Activated naive CD4-positive, alpha-beta T cell treated with anti-CD3 and anti-CD28 coated beads, Interleukin-2, amount 50 U/mL, for 24 hours (primary cell): ENCODE measurements at regions not wholly inside any gene's neighbourhood (a gene's known extent, or its start where the extent isn't known, plus 50 kb on each side); places are given as distances from the start of the nearest gene placed in this dataset.

Experiments used
- H3K27ac Mint-ChIP-seq: one replicate; pipeline ENCODE4 v1.8.0; 2021; ENCODE audit warnings: mild to moderate bottlenecking, mixed read lengths
- H3K27me3 Mint-ChIP-seq: one replicate; pipeline ENCODE4 v1.8.0; 2021; ENCODE audit warnings: mixed read lengths
- H3K36me3 Mint-ChIP-seq: one replicate; pipeline ENCODE4 v1.8.0; 2021; ENCODE audit warnings: mixed read lengths
- H3K4me1 Mint-ChIP-seq: one replicate; pipeline ENCODE4 v1.8.0; 2021; ENCODE audit warnings: mixed read lengths
- H3K4me3 Mint-ChIP-seq: one replicate; pipeline ENCODE4 v1.8.0; 2021; ENCODE audit warnings: mild to moderate bottlenecking, mixed read lengths
- H3K9me3 Mint-ChIP-seq: one replicate; pipeline ENCODE4 v1.8.0; 2021; ENCODE audit warnings: mixed read lengths

DNA sequence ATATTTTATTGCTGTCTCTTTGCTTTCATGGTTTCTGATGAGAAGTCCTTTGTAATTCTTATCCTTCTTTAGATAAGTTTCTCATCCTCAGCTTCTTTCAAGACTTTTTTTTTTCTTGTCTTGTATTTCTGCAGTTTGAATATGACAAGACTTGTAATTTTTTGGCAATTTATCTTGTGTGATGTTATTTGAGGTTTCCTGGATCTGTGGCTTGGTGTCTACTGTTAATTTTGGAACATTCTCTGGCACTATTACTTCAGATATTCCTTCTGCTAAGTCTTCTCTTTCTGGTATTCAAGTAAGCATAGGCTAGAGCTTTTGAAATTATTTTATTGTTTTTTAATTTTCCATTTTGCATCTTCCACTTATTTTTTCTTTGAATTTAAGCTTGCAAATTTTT lies 1083.2 kb downstream of the CNTNAP5 start:
- Mint-ChIP-seq H3K27ac (no peak overlapping the region), H3K4me1 (no peaks in the 10 kb centered on the region), H3K36me3 (no peaks in the 10 kb centered on the region), H3K4me3 (no peak overlapping the region), H3K9me3 (peaks cover 14% of the 10 kb centered on the region), H3K27me3 (no peaks in the 10 kb centered on the region)

DNA sequence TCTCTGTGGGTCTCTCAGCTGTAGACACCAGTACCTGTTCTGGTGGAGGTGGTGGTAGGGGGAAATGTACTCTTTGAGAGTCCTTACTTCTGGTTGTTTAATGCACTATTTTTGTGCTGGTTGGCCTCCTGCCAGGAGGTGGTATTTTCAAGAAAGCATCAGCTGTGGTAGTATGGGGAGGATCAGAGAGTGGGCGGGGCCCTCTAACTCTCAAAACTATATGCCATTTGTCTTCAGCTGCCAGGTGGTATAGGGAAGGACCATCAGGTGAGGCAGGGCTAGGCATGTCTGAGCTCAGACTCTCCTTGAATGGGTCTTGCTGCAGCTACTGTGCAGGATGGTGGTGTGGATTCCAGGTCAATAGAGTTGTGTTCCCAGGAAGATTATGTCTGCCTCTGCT lies 1100.8 kb downstream of the CNTNAP5 start:
- no peaks in the 10 kb centered on the region for H3K4me1 Mint-ChIP-seq
- H3K9me3 Mint-ChIP-seq, result peaks cover 17% of the 10 kb centered on the region
- H3K4me3 Mint-ChIP-seq, result no peak overlapping the region
- no peaks in the 10 kb centered on the region for H3K36me3 Mint-ChIP-seq
- no peak overlapping the region for H3K27ac Mint-ChIP-seq
- no peaks in the 10 kb centered on the region for H3K27me3 Mint-ChIP-seq

DNA sequence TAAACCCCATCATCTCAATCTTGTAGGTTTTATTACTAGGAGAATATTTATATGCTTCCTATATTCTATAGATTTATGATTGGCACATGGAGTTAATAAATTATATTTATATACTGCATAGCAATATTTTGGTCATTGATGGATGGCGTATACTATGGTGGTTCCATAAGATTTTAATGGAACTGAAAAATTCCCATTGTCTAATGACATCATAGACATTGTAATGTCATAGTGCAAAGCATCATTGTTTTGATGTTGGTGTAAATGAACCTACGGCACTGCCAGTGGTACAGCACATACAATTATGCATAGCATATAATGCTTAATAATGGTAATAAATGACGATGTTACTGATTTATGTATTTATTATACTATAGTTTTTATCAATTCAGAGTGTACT lies 1135.9 kb downstream of the CNTNAP5 start:
- Mint-ChIP-seq H3K9me3 (no peaks in the 10 kb centered on the region), H3K27ac (no peak overlapping the region), H3K27me3 (no peaks in the 10 kb centered on the region), H3K4me1 (no peaks in the 10 kb centered on the region), H3K36me3 (no peaks in the 10 kb centered on the region), H3K4me3 (no peak overlapping the region)

DNA sequence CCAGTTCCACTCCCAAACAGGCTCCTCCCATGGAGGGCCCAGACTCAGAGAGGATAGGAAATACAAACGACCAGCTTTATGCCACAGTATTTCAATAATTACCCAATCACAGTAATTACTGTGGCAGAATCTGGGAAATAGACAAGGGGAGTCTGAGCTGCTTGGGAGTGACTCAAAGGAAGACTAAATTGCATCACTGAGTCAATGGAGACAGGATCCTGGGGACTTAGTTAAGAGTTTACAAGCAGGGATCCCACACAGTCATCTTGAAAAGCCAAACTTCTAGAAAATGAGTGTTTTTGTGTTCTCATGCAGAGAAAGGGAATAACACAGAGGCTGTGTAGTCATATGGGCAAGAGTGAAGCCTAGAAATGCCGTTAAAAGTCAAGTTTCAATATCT lies 1142.1 kb downstream of the CNTNAP5 start:
- H3K27ac Mint-ChIP-seq, result no peak overlapping the region
- H3K27me3 Mint-ChIP-seq, result no peaks in the 10 kb centered on the region
- H3K36me3 Mint-ChIP-seq, result no peaks in the 10 kb centered on the region
- H3K4me1 Mint-ChIP-seq, result no peaks in the 10 kb centered on the region
- no peak overlapping the region for H3K4me3 Mint-ChIP-seq
- H3K9me3 Mint-ChIP-seq, result no peaks in the 10 kb centered on the region

DNA sequence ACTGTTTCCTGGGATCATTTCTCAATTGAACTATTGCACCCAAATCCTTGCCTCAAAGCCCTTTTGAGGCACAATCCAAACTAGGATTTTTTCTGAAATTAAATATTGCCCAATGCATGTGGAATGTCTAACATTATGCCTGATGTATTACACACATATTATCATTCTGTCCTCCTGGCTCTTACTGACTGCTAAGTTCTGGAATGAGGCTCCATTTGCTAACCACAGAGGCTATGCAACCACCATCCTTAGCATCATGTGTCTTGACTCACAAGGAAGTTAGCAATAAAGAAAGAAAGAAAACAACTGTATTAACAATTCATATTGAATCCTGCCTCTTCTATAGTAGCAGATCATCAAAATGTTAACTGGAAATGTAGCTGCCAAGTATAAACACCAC lies 1142.7 kb downstream of the CNTNAP5 start:
- H3K9me3 Mint-ChIP-seq, result no peaks in the 10 kb centered on the region
- H3K4me1 Mint-ChIP-seq, result no peaks in the 10 kb centered on the region
- no peaks in the 10 kb centered on the region for H3K27me3 Mint-ChIP-seq
- no peak overlapping the region for H3K27ac Mint-ChIP-seq
- no peaks in the 10 kb centered on the region for H3K36me3 Mint-ChIP-seq
- no peak overlapping the region for H3K4me3 Mint-ChIP-seq

DNA sequence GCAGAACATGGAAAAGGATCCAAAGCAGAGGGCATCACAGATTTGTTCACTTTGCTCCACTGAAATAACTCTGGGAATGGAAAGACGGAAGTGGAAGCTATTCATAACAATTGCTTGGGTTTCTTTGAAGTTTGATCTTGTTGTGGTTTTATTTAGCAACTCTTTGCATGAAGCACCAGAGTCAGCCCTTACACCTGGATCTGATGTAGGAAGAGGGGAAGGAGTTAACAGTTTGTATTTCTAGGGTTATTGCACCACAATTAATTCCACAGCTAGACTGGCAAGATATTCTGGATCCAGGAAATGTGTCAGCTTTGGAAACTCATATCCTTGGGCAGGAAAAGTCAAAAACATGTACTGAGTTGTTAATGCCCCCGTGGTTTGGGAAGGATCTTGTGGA lies 1143.4 kb downstream of the CNTNAP5 start:
- Mint-ChIP-seq H3K27me3 (no peaks in the 10 kb centered on the region), H3K4me3 (no peak overlapping the region), H3K9me3 (no peaks in the 10 kb centered on the region), H3K27ac (no peak overlapping the region), H3K36me3 (no peaks in the 10 kb centered on the region), H3K4me1 (no peaks in the 10 kb centered on the region)

DNA sequence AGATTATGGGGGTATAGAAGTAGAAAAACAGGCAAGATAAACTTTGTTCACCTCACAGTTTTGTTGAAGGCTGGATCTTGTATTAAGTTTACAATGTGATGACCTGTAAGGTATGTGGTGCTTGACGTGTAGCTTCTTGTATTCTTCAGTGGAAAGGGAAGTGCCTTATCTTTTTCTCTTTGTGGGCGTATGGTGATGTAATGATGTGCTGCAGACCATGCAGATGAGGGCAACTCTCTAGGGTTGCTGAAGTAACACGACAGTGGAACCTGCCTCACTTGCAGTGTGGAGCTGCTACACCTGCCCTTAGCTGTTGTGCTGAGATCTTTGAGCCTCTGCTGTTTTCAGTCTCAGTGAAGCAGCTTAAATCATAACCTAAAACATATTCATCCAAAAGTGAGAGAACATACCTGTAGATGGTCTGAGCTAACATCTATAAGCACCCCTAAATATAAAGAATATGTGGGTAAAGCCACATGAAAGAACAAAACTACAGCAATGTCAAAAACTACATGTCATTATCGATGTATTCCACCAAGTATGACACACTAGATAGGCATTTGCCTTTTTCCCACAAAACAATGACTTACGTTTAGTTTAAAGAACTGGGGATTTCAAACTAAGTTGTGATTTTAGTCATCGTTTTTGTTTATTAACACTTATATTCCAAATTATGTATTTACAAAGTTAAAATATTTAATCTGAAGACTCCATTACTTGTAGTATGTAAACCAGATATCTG lies 1144.1 kb downstream of the CNTNAP5 start:
- Mint-ChIP-seq H3K4me1 (no peaks in the 10 kb centered on the region), H3K9me3 (no peaks in the 10 kb centered on the region), H3K36me3 (no peaks in the 10 kb centered on the region), H3K27me3 (no peaks in the 10 kb centered on the region), H3K27ac (no peak overlapping the region), H3K4me3 (no peak overlapping the region)

DNA sequence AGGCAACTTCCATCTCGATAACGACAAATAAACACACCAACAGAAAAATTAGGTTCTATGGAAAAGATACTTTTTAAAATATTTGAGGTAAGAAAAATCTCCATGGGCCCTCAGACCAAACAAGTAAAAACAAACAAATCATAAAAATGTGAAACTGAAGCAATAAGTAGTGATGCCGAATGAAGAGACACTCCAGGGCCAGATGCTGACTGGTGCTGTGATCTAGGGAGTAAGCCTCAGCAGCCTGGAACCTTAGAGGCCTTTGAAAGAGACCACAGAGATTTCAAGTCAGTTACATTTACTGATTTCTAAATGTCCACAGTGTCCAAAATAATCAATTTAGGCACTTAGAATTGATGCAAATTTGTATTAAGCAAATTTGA lies 1144.7 kb downstream of the CNTNAP5 start:
- Mint-ChIP-seq H3K4me3 (no peak overlapping the region), H3K27ac (no peak overlapping the region), H3K36me3 (no peaks in the 10 kb centered on the region), H3K9me3 (no peaks in the 10 kb centered on the region), H3K27me3 (no peaks in the 10 kb centered on the region), H3K4me1 (no peaks in the 10 kb centered on the region)

DNA sequence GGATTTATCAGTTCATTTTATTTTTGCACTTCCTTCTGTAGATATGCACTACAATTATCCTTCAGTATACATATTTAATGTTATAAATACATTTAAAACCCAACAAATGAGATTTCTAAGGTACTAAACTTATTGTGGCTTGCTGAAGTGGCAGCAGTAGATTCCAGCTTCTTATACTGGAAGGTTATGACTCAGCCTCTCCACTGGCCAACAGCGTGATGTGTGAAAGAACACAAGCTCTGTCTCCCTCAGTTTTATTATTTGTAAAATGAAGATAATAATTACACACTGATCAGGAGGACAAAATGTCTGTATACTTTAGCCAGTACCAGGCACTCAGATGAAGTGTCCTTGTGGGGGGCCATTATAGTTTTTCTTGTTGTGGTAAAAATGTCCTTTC lies 1147.1 kb downstream of the CNTNAP5 start:
- no peaks in the 10 kb centered on the region for H3K9me3 Mint-ChIP-seq
- H3K36me3 Mint-ChIP-seq, result no peaks in the 10 kb centered on the region
- H3K27me3 Mint-ChIP-seq, result no peaks in the 10 kb centered on the region
- no peak overlapping the region for H3K4me3 Mint-ChIP-seq
- H3K4me1 Mint-ChIP-seq, result no peaks in the 10 kb centered on the region
- H3K27ac Mint-ChIP-seq, result no peak overlapping the region

DNA sequence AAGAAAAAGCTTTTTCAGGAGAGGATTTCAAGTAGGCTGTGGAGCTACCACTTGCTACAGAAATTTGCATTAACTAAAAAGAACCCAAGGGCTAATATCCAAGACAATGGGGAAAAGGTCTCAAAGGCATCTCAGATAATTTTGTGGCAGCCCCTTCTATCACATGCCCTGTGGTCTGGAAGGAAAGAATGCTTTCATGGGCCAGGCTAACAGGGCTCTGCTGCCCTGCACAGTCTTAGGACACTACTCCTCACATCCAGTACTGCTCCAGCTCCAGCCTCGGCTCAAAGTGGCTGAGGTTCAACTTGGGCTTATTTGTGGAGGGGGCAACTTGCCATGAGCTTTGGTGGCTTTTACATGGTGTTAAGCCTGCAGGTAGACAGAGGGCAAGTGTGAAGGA lies 1150.3 kb downstream of the CNTNAP5 start:
- Mint-ChIP-seq H3K4me1 (no peaks in the 10 kb centered on the region), H3K4me3 (no peak overlapping the region), H3K27ac (no peak overlapping the region), H3K27me3 (no peaks in the 10 kb centered on the region), H3K9me3 (peaks cover 7% of the 10 kb centered on the region), H3K36me3 (no peaks in the 10 kb centered on the region)

DNA sequence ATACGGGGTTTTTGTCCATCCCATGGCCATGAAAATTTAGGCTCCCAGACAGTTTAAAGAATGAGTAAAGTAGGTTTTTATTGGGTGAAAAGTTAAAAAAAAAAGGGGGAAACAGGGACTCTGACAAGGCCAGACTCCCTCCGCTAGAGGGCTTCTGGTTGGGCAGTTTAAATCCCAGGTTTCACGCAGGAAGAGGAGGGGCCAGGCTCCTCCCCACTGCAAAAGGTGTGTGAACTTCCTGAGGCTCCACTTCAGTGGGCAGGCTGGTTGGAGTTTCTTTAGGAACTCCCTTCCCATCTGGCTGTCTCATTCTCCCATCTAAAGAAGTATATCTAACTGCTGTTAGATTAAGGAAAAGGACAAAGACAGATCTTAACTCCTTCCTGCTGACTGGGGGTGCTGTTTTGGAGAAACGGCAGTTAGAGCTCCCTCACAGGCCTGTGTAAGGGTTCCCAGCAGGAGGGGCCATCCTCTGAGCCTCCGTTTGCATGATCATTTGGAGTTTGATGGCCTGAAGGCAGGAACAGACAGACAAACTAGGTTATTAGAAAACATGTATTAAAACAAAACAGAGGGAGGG lies 1160.7 kb downstream of the CNTNAP5 start:
- H3K4me3 Mint-ChIP-seq, result no peak overlapping the region
- no peaks in the 10 kb centered on the region for H3K36me3 Mint-ChIP-seq
- no peak overlapping the region for H3K27ac Mint-ChIP-seq
- peaks cover 22% of the 10 kb centered on the region for H3K9me3 Mint-ChIP-seq
- no peaks in the 10 kb centered on the region for H3K4me1 Mint-ChIP-seq
- H3K27me3 Mint-ChIP-seq, result no peaks in the 10 kb centered on the region

DNA sequence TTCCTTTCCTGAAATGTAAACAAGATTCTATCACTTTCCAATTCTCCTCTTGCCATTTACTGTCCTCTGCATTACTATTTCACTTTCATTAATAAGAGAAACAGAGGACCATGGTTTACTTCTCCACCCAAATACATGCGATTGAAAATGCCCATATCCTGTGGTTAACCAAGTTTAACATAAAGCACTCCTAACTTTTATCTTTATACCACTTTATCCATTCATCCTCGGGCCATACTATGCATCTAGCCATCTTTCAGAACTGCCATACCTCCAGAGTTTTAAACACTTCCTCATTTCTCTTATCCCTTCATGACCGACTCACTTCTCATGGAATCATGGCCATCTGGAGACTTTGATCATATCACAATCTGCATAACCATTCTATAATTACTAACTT lies 1182.3 kb downstream of the CNTNAP5 start:
- Mint-ChIP-seq H3K9me3 (peaks cover 3% of the 10 kb centered on the region), H3K27ac (no peak overlapping the region), H3K27me3 (no peaks in the 10 kb centered on the region), H3K4me3 (no peak overlapping the region), H3K4me1 (no peaks in the 10 kb centered on the region), H3K36me3 (no peaks in the 10 kb centered on the region)

DNA sequence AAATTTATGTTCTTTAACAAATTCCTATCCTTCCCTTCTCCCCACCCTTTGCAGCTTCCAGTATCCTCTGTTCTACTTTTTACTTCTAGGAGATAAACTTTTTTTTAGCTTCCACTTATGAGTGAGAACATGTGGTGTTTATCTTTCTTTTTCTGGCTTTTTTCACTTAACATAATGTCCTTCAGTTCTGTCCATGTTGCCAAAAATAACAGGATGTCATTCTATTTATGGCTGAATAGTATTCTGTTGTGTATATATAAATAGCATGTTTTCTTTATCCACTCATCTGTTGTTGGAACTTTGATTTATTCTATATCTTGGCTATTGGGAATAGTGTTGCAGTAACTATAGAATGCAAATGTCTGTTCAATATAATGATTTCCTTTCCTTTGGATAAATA lies 1191.2 kb downstream of the CNTNAP5 start:
- Mint-ChIP-seq H3K27me3 (no peaks in the 10 kb centered on the region), H3K4me3 (no peak overlapping the region), H3K4me1 (no peaks in the 10 kb centered on the region), H3K27ac (no peak overlapping the region), H3K36me3 (no peaks in the 10 kb centered on the region), H3K9me3 (peaks cover 19% of the 10 kb centered on the region)

DNA sequence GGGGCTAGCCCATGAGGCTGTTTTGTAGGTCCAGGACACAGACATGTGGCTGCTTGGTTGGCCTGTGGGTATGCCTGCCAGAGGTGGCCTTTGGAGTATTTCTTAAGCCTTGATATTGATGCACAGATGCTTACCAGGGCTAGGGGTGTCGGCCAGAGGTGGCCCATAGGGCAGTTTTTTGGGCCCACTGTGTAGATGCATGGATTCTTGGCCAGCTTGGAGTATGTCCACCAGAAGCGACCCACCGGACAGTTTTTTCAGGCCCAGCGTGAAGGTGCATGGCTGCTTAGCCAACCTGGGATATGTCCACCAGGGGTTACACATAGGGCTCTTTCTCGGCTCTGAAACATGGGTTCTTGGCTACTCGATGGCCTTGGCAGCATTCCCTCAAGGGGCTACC lies 1199.1 kb downstream of the CNTNAP5 start:
- Mint-ChIP-seq H3K4me3 (no peak overlapping the region), H3K9me3 (peaks cover 6% of the 10 kb centered on the region), H3K27me3 (no peaks in the 10 kb centered on the region), H3K36me3 (peaks cover 4% of the 10 kb centered on the region), H3K4me1 (no peaks in the 10 kb centered on the region), H3K27ac (no peak overlapping the region)

DNA sequence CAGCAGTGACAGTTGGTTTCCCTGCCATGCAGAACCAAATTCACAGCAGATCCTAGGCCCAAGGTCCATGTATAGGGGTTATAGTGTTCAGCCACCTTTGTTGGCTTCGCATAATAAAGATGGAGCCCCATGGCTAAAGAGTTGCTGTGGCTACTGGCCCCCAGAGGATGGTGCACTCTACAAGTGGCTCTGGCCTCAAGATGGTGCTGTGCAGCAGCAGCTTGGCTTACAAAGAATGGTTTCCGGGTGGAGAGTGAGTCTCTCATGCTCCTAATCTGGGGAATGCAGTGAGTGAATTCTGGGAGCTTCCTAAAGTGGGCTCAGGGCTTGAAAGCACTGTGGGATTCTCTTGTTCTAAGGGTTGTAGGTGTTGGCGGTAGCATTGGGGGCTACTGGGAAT lies 1199.7 kb downstream of the CNTNAP5 start:
- Mint-ChIP-seq H3K36me3 (peaks cover 4% of the 10 kb centered on the region), H3K4me1 (no peaks in the 10 kb centered on the region), H3K4me3 (no peak overlapping the region), H3K27ac (no peak overlapping the region), H3K9me3 (peaks cover 5% of the 10 kb centered on the region), H3K27me3 (no peaks in the 10 kb centered on the region)

DNA sequence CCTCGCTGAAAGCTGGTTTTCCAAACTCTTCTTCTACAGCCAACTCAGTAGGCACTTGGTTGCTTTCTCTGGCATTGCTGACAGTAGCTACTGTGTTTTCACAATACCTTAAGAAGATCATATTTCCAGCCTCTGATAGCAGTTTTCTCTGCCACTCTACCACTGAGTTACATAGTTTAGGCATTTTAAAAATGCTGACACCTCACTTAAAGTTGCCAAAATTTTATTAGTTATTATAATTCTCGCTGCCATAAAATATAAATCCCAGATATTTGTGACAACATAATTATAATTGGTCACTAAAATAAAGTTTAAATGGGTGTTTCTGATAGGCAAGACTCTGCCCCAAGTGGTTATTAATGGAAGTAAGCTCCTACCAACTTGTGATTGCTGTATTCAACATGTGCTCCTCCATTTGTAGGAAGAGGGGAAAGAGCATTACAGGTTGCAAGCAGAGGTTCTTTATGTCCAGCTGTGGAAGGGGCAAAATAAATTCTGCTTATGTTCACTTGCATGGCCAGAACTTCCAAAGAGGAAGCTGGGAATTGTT lies 1202.8 kb downstream of the CNTNAP5 start:
- Mint-ChIP-seq H3K36me3 (peaks cover 4% of the 10 kb centered on the region), H3K4me3 (no peak overlapping the region), H3K4me1 (no peaks in the 10 kb centered on the region), H3K27me3 (no peaks in the 10 kb centered on the region), H3K9me3 (peaks cover 3% of the 10 kb centered on the region), H3K27ac (no peak overlapping the region)

DNA sequence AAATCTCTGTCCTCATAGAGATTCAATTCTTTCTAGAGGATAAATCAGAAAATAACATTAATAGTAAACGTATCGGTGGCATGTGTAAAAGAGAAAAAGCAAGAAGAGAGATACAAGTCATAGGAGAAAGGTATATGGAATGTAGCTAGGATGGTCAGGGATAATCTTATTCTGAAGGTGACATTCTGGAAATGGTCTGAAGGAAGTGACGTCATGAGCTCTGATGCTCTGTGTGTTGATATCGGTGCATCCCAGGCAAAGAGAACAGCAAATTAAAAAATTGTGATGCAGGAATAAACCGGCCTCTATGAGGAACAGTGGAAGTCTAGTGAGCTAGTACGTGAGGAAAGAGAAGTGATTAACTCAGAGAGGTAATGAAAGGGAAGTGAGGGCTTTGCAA lies 1215.8 kb downstream of the CNTNAP5 start:
- Mint-ChIP-seq H3K27ac (no peak overlapping the region), H3K4me3 (no peak overlapping the region), H3K27me3 (no peaks in the 10 kb centered on the region), H3K4me1 (no peaks in the 10 kb centered on the region), H3K36me3 (no peaks in the 10 kb centered on the region), H3K9me3 (peaks cover 8% of the 10 kb centered on the region)
